ENCODE measurements at regions not wholly inside any gene's neighbourhood (a gene's known extent, or its start where the extent isn't known, plus 50 kb on each side); places are given as distances from the start of the nearest gene placed in this dataset.

- Histone ChIP-seq H3K79me2 (ENCODE audit: insufficient read depth, low read length) (no peaks in the 10 kb centered on the region), H2AFZ (ENCODE audit: low read length) (no peak overlapping the region), H3K9ac (ENCODE audit: insufficient read depth, low read depth, low read length) (no peak overlapping the region), H3K9me3 (ENCODE audit: low read length) (no peaks in the 10 kb centered on the region), H3K36me3 (replicated peaks in 1 of 2; ENCODE audit: control insufficient read depth in 1 of 2, insufficient read depth in 2 of 2, low read length in 2 of 2) (no peaks in the 10 kb centered on the region), H3K27me3 (ENCODE audit: control insufficient read depth in 1 of 2, insufficient read depth in 2 of 2, low read length in 2 of 2) (no peaks in the 10 kb centered on the region), H3K4me1 (ENCODE audit: insufficient read depth, low read length) (no peaks in the 10 kb centered on the region), H3K4me2 (ENCODE audit: low read depth, low read length) (no peak overlapping the region), H4K20me1 (ENCODE audit: insufficient read depth, low read length) (no peaks in the 10 kb centered on the region), H3K27ac (ENCODE audit: extremely low read length, insufficient read depth, low read length) (no peak overlapping the region), H3K4me3 (replicated peaks in 1 of 3; ENCODE audit: insufficient read depth in 1 of 3, low read depth in 2 of 3, low read length in 3 of 3) (no peak overlapping the region)
- in situ Hi-C loops (cut with HindIII; ENCODE audit: extremely low pct_ligation_motif_present, low pct_unique_long_range_greater_than_20kb) (no loop called here), intact Hi-C loops (cut with micrococcal nuclease; ENCODE audit: unreplicated experiment) (loop anchor here (2.0 to 5.0 kb wide), 3 partner anchors 285 to 1455 kb away; no protein-coding TSS in a partner anchor)
- no TSS peak for BruUV-seq (replicated peaks)
- CTCF ChIA-PET (ENCODE audit: low intra/inter-chr PET ratio, low total read pairs), result no interaction called here
- POLR2A ChIA-PET, result no interaction called here
- ATAC-seq, result no peak
- DNase-seq (ENCODE audit: low spot score), result no peak
- TF ChIP-seq NR0B2 (CRISPR knock-in tag; IDR thresholded peaks at IDR 0.05) (no peak), SIX1 (CRISPR knock-in tag; IDR thresholded peaks at IDR 0.05; ENCODE audit: borderline replicate concordance) (no peak)
- FAIRE-seq, result no peak
Measured at GRCh38 chr7:18347170-18347569, 148.4 kb upstream of the HDAC9 start.

GRCh38 chr7:18350678-18351077 lies 144.9 kb upstream of the HDAC9 start:
- FAIRE-seq (no peak), ATAC-seq (no peak), DNase-seq (ENCODE audit: low spot score) (no peak)
- intact Hi-C loops (cut with micrococcal nuclease; ENCODE audit: unreplicated experiment), result loop anchor here (5.0 kb wide), 2 partner anchors 702 to 1317 kb away; no protein-coding TSS in a partner anchor
- BruUV-seq (replicated peaks), result no TSS peak
- Histone ChIP-seq H3K79me2 (ENCODE audit: insufficient read depth, low read length) (no peaks in the 10 kb centered on the region), H3K4me1 (ENCODE audit: insufficient read depth, low read length) (no peaks in the 10 kb centered on the region), H3K4me2 (ENCODE audit: low read depth, low read length) (no peak overlapping the region), H3K27me3 (ENCODE audit: control insufficient read depth in 1 of 2, insufficient read depth in 2 of 2, low read length in 2 of 2) (no peaks in the 10 kb centered on the region), H3K9ac (ENCODE audit: insufficient read depth, low read depth, low read length) (no peak overlapping the region), H2AFZ (ENCODE audit: low read length) (no peak overlapping the region), H3K4me3 (replicated peaks in 1 of 3; ENCODE audit: insufficient read depth in 1 of 3, low read depth in 2 of 3, low read length in 3 of 3) (no peak overlapping the region), H3K27ac (ENCODE audit: extremely low read length, insufficient read depth, low read length) (no peak overlapping the region), H3K9me3 (ENCODE audit: low read length) (no peaks in the 10 kb centered on the region), H4K20me1 (ENCODE audit: insufficient read depth, low read length) (no peaks in the 10 kb centered on the region), H3K36me3 (replicated peaks in 1 of 2; ENCODE audit: control insufficient read depth in 1 of 2, insufficient read depth in 2 of 2, low read length in 2 of 2) (no peaks in the 10 kb centered on the region)
- POLR2A ChIA-PET, result no interaction called here
- CTCF ChIA-PET (ENCODE audit: low intra/inter-chr PET ratio, low total read pairs), result no interaction called here
- WGBS (ENCODE audit: low lambda C conversion rate), result 14% methylated on average over 7 of the region's 7 CpGs
- in situ Hi-C loops (cut with HindIII; ENCODE audit: extremely low pct_ligation_motif_present, low pct_unique_long_range_greater_than_20kb), result loop anchor here (25.0 kb wide), 1 partner anchor 1312 kb away; no protein-coding TSS in a partner anchor
- TF ChIP-seq ZNF720 (CRISPR knock-in tag; IDR thresholded peaks at IDR 0.05) (no peak), NFIB (CRISPR knock-in tag; IDR thresholded peaks at IDR 0.05; ENCODE audit: borderline replicate concordance) (no peak), KIAA2018 (CRISPR knock-in tag; IDR thresholded peaks at IDR 0.05; ENCODE audit: borderline replicate concordance) (no peak), ZSCAN31 (CRISPR knock-in tag; IDR thresholded peaks at IDR 0.05; ENCODE audit: low read depth) (no peak), CHD2 (IDR thresholded peaks at IDR 0.05; ENCODE audit: low read depth, low read length) (no peak), TEF (CRISPR knock-in tag; IDR thresholded peaks at IDR 0.05) (no peak)
